Esophagus muscularis mucosa (tissue), 4 donors: ENCODE measurements at regions not wholly inside any gene's neighbourhood (a gene's known extent, or its start where the extent isn't known, plus 50 kb on each side); places are given as distances from the start of the nearest gene placed in this dataset.

Source experiments
- EP300 ChIP-seq: sonication (generic); formaldehyde crosslinking; IDR thresholded peaks from one replicate; pipeline ENCODE4 v1.6.1; 2017; ENCODE audit warnings: antibody characterized with exemption
- POLR2A ChIP-seq: fragments of 450-650 bp; IDR thresholded peaks from one replicate; pipeline ENCODE4 v1.6.1; 2017; ENCODE audit warnings: antibody characterized with exemption, moderate library complexity, mild to moderate bottlenecking, low read depth
- POLR2AphosphoS5 ChIP-seq, 2 donors: sonication (generic); formaldehyde crosslinking; IDR thresholded peaks; one replicate each; pipeline ENCODE4 v1.6.1; 2017; ENCODE audit warnings: antibody characterized with exemption in 2 of 2
- TF ChIP-seq, protein P1 (sequence below), 3 experiments: fragments of 200-600 bp in 2 of 3; fragments of 450-650 bp in 1 of 3; sonication (generic) in 2 of 3; IDR thresholded peaks; one replicate each; pipeline ENCODE4 v1.5.1; 2017 to 2019; ENCODE audit warnings: antibody characterized with exemption in 3 of 3, mild to moderate bottlenecking in 2 of 3, moderate library complexity in 1 of 3

DNA sequence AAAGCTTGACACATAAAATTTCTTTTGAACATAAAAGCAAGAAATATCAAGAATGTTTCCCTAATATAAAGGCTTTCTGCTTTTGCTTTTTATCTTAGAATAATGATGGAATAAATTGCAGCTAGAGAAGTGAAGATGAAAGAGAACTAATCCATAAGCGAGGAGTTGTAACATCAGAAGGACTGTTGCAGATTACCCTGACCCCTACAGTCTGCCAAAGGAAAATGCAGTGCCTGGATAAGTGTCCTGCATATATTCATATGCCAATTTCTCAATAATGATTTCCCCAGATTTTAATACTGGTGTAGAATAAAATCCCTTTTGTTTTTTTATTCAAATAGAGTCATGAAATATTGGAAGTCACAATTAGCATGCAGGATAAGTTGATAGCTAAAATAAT is 115.9 kb downstream of the MAGEC2 start:
- TF ChIP-seq, protein P1, sequence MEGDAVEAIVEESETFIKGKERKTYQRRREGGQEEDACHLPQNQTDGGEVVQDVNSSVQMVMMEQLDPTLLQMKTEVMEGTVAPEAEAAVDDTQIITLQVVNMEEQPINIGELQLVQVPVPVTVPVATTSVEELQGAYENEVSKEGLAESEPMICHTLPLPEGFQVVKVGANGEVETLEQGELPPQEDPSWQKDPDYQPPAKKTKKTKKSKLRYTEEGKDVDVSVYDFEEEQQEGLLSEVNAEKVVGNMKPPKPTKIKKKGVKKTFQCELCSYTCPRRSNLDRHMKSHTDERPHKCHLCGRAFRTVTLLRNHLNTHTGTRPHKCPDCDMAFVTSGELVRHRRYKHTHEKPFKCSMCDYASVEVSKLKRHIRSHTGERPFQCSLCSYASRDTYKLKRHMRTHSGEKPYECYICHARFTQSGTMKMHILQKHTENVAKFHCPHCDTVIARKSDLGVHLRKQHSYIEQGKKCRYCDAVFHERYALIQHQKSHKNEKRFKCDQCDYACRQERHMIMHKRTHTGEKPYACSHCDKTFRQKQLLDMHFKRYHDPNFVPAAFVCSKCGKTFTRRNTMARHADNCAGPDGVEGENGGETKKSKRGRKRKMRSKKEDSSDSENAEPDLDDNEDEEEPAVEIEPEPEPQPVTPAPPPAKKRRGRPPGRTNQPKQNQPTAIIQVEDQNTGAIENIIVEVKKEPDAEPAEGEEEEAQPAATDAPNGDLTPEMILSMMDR (IDR thresholded peaks at IDR 0.05) = peak in 2 of 3 experiments; percentile 17 to 26
- TF ChIP-seq EP300 (no peak), POLR2AphosphoS5 (IDR thresholded peaks at IDR 0.05) (no peak), POLR2A (no peak)
